HCT116 (cell line): ENCODE measurements at regions not wholly inside any gene's neighbourhood (a gene's known extent, or its start where the extent isn't known, plus 50 kb on each side); places are given as distances from the start of the nearest gene placed in this dataset.

Experiments used
- ATAC-seq: fragments of 200-7000 bp; cut with Tn5 transposase; 2 replicates; pipeline ENCODE4 v1.9.1; 2020; ENCODE audit warnings: mild to moderate bottlenecking, moderate library complexity
- BruUV-seq: library from RNA; stranded (reverse); fragments of 400-500 nt; replicated peaks from 2 replicates; lab custom pipeline; 2021; lab: Mats Ljungman, UMichigan
- CTCF ChIA-PET: fragments of 300-600 bp; sonication (Branson Sonifier 250); formaldehyde crosslinking; loops from one replicate; lab custom pipeline; 2021; ENCODE audit warnings: antibody characterized with exemption; lab: Charles Lee
- POLR2A ChIA-PET: fragments of 300-600, 350-600 bp; sonication (Branson Sonifier 250); formaldehyde crosslinking; loops from one replicate; lab custom pipeline; 2021; ENCODE audit warnings: antibody characterized with exemption; lab: Charles Lee
- RAD21 ChIA-PET, 2 experiments: fragments of 300-600 bp; sonication (Branson Sonifier 250); formaldehyde crosslinking; loops; one replicate each; lab custom pipeline; 2023; ENCODE audit warnings: low total read pairs in 2 of 2; ENCODE audit not compliant: uncharacterized antibody in 2 of 2, unreplicated experiment in 2 of 2, low non-redundant PET in 1 of 2; lab: Charles Lee
- DNase-seq: peaks from one replicate; pipeline ENCODE4 v3.0.0-alpha.2; 2010; ENCODE audit warnings: low read depth, low spot score
- H2AFZ ChIP-seq: fragments of 200-600 bp; shearing (Covaris generic), sonication (generic); 2 replicates; pipeline ENCODE4 v1.6.1; 2017; ENCODE audit warnings: low read depth, mixed run types, mixed read lengths, antibody characterized with exemption, low read length; ENCODE audit not compliant: poor library complexity, severe bottlenecking
- H3K27ac ChIP-seq: 2 replicates; pipeline ENCODE4 v1.5.1; 2012; ENCODE audit warnings: low read depth, low read length
- H3K27me3 ChIP-seq: fragments of 200-600 bp; sonication (generic); 2 replicates; pipeline ENCODE4 v1.6.1; 2016; ENCODE audit warnings: mixed run types, low read length, mixed read lengths; ENCODE audit not compliant: insufficient read depth
- H3K36me3 ChIP-seq, 2 experiments: fragments of 200-500 bp in 1 of 2; fragments of 200-600 bp in 1 of 2; sonication (Bioruptor generic) in 1 of 2; sonication (generic) in 1 of 2; 2 replicates each; pipeline versions ENCODE4 v1.5.1 to v1.6.1; 2014 to 2016; ENCODE audit warnings: low read length in 2 of 2, inconsistent platforms in 1 of 2, mixed read lengths in 1 of 2, mixed run types in 1 of 2; ENCODE audit not compliant: insufficient read depth in 2 of 2, control insufficient read depth in 1 of 2
- H3K4me1 ChIP-seq, 2 experiments: fragments of 200-600 bp in 1 of 2; sonication (generic) in 1 of 2; 2 replicates each; pipeline versions ENCODE4 v1.5.1 to v1.6.1; 2012 to 2017; ENCODE audit warnings: low read length in 2 of 2, inconsistent platforms in 1 of 2, mild to moderate bottlenecking in 1 of 2, mixed read lengths in 1 of 2, mixed run types in 1 of 2, moderate library complexity in 1 of 2; ENCODE audit not compliant: insufficient read depth in 2 of 2, control insufficient read depth in 1 of 2
- H3K4me2 ChIP-seq: fragments of 200-600 bp; sonication (generic); 2 replicates; pipeline ENCODE4 v1.6.1; 2017; ENCODE audit warnings: mixed run types, low read length, mixed read lengths
- H3K4me3 ChIP-seq, 2 experiments: fragments of 200-600 bp in 1 of 2; sonication (generic) in 1 of 2; replicated peaks in 1 of 2; 2 replicates each; pipeline ENCODE4 v1.5.1; 2011 to 2016; ENCODE audit warnings: low read length in 2 of 2, control low read depth in 1 of 2, low read depth in 1 of 2, mild to moderate bottlenecking in 1 of 2, mixed read lengths in 1 of 2, mixed run types in 1 of 2
- H3K79me2 ChIP-seq: fragments of 200-600 bp; sonication (generic); 2 replicates; pipeline ENCODE4 v1.6.1; 2017; ENCODE audit warnings: mild to moderate bottlenecking, mixed run types, low read length, moderate library complexity, mixed read lengths; ENCODE audit not compliant: insufficient read depth
- H3K9ac ChIP-seq: fragments of 200-600 bp; sonication (generic); 2 replicates; pipeline ENCODE4 v1.6.1; 2016; ENCODE audit warnings: low read length, mixed read lengths
- H3K9me2 ChIP-seq: fragments of 200-600 bp; sonication (generic), shearing (Covaris generic); 2 replicates; pipeline ENCODE4 v1.6.1; 2017; ENCODE audit warnings: mixed run types, mild to moderate bottlenecking, moderate library complexity; ENCODE audit not compliant: insufficient read depth
- H3K9me3 ChIP-seq, 2 experiments: fragments of 200-500 bp in 1 of 2; fragments of 200-600 bp in 1 of 2; sonication (Bioruptor generic) in 1 of 2; sonication (generic) in 1 of 2; 2 replicates each; pipeline ENCODE4 v1.6.1; 2014 to 2017; ENCODE audit warnings: low read length in 2 of 2, mixed read lengths in 2 of 2, inconsistent platforms in 1 of 2, low read depth in 1 of 2, mild to moderate bottlenecking in 1 of 2, mixed run types in 1 of 2, moderate library complexity in 1 of 2; ENCODE audit not compliant: control insufficient read depth in 1 of 2, insufficient read depth in 1 of 2
- H4K20me1 ChIP-seq: fragments of 200-600 bp; sonication (generic), shearing (Covaris generic); 2 replicates; pipeline ENCODE4 v1.6.1; 2017; ENCODE audit warnings: mixed run types, mild to moderate bottlenecking, moderate library complexity; ENCODE audit not compliant: insufficient read depth
- CEBPB ChIP-seq: IDR thresholded peaks from 2 replicates; pipeline ENCODE4 v1.6.1; 2012; ENCODE audit warnings: low read depth
- EGR1 ChIP-seq: IDR thresholded peaks from 2 replicates; pipeline ENCODE4 v1.6.1; 2012; ENCODE audit warnings: low read depth
- FOSL1 ChIP-seq: IDR thresholded peaks from 2 replicates; pipeline ENCODE4 v1.6.1; 2012; ENCODE audit warnings: low read depth
- MAX ChIP-seq: IDR thresholded peaks from 2 replicates; pipeline ENCODE4 v1.6.1; 2012
- REST ChIP-seq: IDR thresholded peaks from 2 replicates; pipeline ENCODE4 v1.6.1; 2012; ENCODE audit warnings: low read depth
- SP1 ChIP-seq: IDR thresholded peaks from 2 replicates; pipeline ENCODE4 v1.6.1; 2012; ENCODE audit warnings: low read depth
- TCF7L2 ChIP-seq: IDR thresholded peaks from 2 replicates; pipeline ENCODE4 v1.7.0; 2011; ENCODE audit warnings: borderline replicate concordance, inconsistent platforms; ENCODE audit not compliant: insufficient read depth, insufficient read length; ENCODE audit errors: extremely low read depth
- ZFX ChIP-seq: fragments of 450-650 bp; IDR thresholded peaks from 2 replicates; pipeline ENCODE4 v1.6.1; 2017
- intact Hi-C: fragments of 100-400 bp; cut with micrococcal nuclease; formaldehyde crosslinking; loops from 2 replicates; pipeline ENCODE4 v1.10.0; 2022

- Histone ChIP-seq H2AFZ (no peak overlapping the region), H3K4me3 (no peak overlapping the region), H4K20me1 (no peaks in the 10 kb centered on the region), H3K9me3 (no peaks in the 10 kb centered on the region)
- no peak for TF ChIP-seq MAX
- no peak for TF ChIP-seq FOSL1
- TF ChIP-seq EGR1: no peak
- no peak for TF ChIP-seq TCF7L2
- no peak for TF ChIP-seq REST
- TF ChIP-seq ZFX: no peak
- no peak for TF ChIP-seq CEBPB
- no peak for TF ChIP-seq SP1
- TF ChIP-seq, all 23 proteins: peak for 0
- H3K36me3 ChIP-seq: no peaks in the 10 kb centered on the region
- ATAC-seq: no peak
- intact Hi-C loops: no loop called here
- CTCF ChIA-PET: no interaction called here
- no TSS peak for BruUV-seq
- H3K4me1 ChIP-seq: no peaks in the 10 kb centered on the region
- POLR2A ChIA-PET: no interaction called here
- RAD21 ChIA-PET: no interaction called here
- H3K9ac ChIP-seq: no peak overlapping the region
- no peaks in the 10 kb centered on the region for H3K79me2 ChIP-seq
- no peak overlapping the region for H3K27ac ChIP-seq
- H3K9me2 ChIP-seq: no peaks in the 10 kb centered on the region
- H3K27me3 ChIP-seq: peaks cover 4% of the 10 kb centered on the region; the same call in 1 of the 2 replicates
- no peak overlapping the region for H3K4me2 ChIP-seq
- DNase-seq: no peak
Measured at GRCh38 chr3:194814878-194815357, 129.2 kb downstream of the FAM43A start.
